CD4-positive, alpha-beta T cell treated with Interleukin-2 at 100 ng/mL for 4 hours (primary cell): ENCODE measurements at regions not wholly inside any gene's neighbourhood (a gene's known extent, or its start where the extent isn't known, plus 50 kb on each side); places are given as distances from the start of the nearest gene placed in this dataset.
A peak's percentile ranks its signal among the peaks of the same experiment; 100 is the strongest.
"Not testable (repeated sequence)": the region's sequence is repeated elsewhere in the genome, so short reads cannot be mapped to it uniquely, and the experiment has no call there.

ENCODE experiments used
- DNase-seq: peaks from one replicate; pipeline ENCODE4 v3.0.0-alpha.2; 2020; ENCODE audit warnings: low spot score

DNA sequence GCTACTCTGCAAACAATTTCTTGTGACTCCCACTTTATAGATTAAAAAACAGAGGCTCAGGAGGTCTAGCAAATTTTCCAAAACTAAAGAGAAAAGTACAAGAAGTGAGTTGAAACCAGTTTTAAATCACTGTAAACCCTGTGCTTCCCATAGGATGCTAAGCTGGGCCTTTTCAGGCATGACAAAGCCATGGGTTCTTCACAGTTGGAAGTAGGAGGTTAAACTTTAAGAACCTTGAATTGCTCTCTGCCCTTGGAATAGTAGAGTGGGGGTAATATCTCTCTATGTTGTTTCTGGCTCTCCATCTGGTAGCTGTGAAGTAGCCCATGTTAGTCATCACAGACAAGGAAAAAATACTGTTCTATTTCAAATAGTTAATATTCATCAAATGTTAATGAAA lies 193.6 kb upstream of the SATB1 start:
- DNase-seq, result no peak

DNA sequence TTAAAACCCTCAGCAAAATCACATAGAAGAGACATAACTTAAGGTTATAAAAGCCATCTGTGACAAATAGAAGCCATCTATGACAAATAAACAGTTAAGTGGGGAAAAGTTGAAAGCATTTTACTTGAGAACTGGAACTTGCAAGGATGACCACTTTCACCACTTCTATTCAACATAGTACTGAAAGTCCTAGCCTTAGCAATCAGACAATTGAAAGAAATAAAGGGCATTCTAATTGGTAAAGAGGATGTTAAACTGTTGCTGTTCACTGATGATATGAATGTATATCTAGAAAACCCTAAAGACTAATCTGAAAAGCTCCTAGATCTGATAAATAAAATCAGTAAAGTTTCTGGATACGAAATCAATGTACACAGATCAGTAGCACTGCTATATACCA lies 186.9 kb upstream of the SATB1 start:
- no peak for DNase-seq

DNA sequence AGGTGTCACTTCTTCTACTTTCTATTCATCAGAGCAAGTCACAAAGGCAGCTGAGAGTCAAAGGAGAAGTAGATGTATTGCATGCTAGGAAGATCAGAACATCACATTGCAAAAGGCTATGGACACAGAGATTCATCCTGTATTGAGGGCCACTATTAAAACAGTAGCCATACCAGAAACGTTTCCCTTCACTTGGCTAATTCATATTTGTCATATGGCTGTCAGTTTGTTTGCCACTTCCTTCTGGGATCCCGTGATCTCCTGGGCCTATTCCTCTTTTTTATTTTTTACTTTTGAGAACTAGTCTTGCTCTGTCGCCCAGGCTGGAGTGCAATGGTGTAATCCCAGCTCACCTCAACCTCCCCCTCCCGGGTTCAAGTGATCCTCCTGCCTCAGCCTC lies 184.0 kb upstream of the SATB1 start:
- no peak for DNase-seq

DNA sequence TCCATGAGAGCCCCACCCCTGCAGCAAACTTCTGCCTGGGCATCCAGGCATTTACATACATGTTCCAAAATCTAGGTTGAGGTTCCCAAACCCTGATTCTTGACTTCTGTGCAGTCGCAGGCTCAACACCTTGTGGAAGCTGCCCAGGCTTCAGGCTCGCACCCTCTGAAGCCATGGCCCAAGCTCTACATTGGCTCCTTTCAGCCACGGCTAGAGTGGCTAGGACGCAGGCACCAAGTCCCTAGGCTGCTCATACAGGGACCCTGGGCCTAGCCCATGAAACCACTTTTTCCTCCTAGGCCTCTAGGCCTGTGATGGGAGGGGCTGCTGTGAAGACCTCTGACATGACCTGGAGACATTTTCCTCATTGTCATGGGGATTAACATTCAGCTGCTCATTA lies 172.8 kb upstream of the SATB1 start:
- DNase-seq, result no peak

DNA sequence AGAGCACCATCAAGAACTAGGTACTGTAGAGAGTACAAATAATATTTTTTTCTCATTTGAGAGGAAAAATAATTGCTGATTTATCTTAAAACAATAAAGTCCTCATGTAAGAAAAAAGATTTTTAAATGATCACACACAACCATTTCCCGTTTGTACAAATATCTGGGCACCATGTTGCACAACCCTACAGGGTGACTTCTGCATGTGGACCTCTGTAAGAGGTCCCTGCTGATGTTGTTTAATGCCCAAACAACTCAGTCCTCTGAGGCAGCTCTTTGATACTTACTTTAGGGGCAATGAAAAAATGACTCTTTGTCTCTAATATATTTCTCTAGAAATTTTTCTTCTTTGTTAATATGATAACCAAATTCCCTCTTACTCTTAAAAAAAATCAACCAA lies 168.1 kb upstream of the SATB1 start:
- DNase-seq, result no peak

DNA sequence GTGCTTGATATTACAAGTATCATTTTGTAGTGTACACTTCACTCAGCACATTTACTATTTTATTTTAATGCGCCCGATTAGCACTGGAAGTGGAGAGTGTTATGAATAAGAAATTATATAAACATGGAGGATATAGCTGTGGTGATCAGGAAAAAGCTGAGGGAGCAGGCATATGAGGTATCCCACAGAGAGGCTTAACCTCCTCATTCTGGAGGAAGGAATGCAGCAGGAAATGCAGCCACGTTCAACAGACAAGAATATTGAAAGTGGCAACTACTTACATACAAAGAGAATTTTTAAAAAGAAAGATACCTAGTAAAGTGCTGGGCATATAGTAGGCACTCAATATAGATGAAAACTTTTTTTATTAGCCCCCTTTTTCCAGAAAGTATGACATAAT lies 166.0 kb upstream of the SATB1 start:
- no peak for DNase-seq

DNA sequence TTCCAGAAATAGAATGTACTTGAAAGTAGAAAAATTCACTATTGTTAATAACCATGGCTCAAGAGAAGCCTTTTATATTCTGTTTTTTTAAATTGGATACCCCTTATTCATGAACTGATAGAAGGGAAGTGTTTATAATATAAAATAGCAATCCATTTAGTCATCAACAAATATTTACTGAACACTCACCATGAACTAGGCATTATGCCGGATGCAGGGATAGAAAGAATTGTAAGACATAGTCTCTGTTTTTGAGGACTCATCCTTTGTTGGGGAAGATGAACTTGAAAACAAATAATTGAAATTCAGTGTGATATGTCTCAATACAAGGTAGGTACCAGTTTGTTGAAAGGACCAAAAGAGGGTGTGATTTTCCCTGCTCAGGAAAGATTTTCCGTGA lies 160.9 kb upstream of the SATB1 start:
- no peak for DNase-seq

DNA sequence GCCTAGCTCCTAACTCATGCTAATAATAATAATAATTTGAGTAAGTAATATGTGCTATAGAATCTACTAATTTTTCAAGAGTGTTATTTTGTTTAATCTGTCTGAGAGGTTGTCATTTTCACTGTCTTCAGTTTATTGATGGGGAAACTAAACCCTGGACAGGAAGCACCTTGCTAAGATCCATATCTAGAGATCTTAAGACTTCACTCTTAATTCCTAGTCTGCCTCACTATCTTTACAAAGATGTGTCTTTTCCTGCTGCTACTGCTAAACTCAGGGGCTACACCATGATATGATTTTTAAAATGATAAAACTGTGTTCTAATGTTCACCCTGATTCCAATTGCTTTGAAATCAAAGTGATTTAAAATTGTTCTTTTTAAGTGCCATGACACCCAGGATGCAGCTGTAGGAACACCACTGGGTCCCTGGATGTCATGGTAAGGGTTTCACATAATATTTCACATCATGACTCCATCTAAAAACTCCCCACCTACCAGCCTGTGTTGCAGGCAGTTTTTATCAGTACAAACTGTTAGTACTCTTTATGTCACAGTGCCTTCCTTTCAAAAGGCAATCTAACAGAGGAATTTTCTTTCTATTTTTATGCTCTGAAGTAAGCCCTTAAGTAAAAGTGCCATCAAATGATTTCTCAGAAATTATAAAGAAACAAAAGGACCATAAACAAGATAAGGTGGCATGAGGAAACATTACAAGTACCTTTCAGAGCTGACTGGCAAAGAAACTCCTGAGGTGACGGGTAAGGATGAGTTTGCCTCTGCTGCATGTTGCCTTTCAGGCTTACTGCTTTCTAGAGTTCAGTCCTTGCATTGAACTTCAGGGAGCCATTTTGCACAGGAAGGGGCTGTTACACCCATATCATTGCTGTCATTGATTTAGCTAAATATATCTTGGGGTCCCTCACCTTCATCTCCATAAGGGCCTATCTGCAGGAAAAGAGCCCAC lies 160.1 kb upstream of the SATB1 start:
- no peak for DNase-seq

DNA sequence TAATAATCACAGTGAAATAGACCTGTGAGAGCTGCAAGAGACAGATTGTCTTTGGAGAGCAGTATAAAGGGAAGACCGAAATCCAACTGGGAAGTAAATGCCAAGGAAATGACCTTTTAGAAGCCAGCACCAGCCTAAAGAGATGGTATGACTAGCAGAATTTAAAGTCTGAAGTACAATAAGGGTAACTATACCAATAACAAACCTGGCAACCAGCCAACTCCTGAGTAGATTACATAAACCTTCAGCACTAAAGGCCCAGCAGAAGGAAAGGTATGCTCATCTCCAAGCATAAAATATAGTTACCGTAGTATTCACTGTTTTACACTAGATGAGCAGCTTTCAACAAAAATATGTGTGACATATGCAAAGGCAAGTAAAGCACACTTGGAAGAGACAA lies 155.1 kb upstream of the SATB1 start:
- DNase-seq, result no peak

DNA sequence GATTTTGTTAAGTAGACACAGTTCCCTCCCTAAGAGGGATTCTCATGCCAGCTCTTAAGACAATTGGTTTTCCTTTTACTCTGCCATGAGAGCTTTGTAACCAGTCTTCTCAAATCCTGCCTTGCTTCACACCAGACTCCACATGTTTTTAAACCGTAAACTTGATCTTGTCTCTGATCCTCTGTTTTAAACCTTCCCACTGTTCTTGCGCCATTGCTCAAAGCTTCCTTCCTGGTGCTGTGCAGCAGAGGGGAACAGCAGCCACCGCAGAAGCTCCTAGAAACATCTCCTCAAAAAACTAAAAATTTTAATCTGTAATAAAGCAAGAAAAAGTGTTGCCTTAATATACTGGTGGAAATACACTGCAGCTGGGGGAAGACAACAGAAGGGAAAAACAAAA lies 154.5 kb upstream of the SATB1 start:
- no peak for DNase-seq

DNA sequence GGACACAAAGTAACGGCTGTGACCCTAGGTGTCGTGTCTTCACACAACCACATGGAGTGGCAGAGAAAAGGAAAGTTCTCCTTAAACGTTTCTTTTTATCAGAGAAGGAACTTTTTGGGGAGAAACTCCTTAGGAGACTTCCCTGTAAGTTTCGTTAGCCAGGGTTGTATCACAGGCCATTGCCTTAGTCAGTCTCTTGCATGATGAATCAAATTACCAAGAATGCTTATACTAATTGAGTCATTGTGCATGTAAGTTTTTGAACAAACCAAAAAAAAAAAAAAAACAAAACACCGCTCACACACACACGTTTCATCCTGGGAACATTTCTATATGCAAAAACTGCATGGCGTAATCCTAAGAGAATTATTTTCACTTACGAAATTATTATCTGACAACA lies 150.4 kb upstream of the SATB1 start:
- no peak for DNase-seq

DNA sequence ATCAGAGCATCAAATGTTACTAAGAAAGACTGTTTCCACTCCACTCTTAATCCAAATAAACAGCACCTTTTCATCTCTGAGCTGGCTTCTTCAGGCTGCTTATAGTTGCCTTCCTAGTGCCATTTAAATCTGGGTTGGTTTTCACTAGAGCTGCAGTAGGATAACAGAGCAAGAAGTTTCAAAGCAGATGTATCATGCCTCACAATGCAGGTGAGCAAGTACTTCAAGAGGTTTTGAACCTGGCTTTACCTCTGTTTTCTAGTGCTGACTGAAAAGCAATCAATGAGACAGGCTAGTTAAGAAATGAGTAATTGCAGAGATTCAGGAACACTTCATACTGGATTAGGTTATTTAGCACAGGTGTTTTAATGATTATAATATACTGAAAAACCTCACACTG lies 147.7 kb upstream of the SATB1 start:
- DNase-seq, result no peak

DNA sequence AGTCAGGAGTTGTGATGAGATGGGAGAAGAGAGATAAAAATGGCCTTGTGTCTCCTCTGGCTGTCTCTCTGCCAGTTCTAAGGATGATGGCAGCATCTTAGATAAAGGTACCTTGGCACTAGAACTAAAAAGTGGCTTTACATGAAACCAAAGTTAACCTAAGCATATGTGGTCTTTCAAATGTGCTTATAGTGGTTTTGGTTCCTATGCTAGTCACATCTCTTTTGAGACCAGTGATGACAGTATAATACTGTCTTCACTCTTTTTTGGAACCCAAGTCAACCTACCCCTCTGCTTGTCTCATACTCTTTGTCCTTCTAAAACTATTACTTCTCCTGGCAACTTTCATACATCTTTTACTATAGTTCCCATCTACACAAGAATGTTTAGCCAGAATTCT lies 142.2 kb upstream of the SATB1 start:
- DNase-seq, result no peak

DNA sequence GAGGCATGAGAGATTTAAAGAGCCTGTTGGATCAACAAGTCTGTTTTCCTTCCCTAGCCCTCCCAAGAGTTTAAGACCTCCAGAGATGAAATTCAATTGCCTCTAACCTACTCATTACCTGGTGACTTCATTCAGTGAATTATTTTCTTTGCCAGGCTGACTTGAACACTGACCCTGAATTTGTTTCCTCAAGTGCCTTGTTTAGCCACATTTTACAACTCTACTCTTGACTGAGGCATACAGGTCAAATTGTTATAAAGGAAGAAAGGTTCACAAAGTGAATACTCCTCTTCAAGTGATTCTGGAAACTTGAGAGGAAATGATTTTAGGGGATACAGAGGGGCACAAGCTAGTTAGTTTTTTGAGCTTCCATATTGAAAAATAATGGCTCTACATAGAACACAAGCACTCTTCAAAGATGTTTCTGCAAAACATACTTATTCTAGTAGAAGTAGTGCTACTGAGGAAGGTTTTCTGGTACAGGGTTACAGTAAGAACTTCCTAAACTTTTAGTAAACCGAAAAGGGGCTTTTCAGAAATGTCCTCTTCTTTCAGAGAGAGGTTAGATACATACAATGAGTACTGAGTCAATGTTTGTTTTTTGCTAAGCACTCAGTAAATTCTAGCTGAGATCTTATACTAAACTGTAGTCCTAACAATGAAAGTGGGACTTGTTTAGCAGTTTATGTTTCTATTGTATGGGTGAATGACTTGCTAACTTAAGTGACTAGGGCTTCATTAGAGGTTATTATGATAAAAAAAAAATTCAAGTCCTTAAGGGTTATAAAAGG lies 137.4 kb upstream of the SATB1 start:
- no peak for DNase-seq

DNA sequence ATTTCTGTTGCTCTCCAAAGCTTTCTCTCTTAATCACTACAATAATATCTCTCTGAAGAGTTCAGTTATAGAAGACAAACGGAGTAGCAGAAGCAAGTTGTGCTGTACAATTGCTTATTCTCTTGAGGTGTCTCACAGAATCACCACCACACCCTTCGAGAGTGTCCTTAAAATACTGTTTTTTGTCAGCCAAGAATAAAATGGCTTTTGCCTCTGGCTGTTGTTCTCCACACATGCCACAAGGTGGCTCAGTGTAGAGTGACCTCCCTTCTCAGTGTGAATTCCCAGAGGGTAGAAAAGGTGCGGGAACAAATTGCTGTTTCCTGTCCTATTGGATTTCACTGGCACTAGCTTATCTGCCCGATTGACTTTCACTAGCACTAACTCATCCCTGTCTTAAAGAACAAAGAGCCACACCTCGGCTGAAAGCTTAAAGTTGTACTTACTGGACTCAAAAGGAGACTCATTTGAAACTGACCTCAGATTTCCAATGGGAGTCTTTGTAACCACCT lies 134.2 kb upstream of the SATB1 start:
- DNase-seq, result peak; percentile 66

DNA sequence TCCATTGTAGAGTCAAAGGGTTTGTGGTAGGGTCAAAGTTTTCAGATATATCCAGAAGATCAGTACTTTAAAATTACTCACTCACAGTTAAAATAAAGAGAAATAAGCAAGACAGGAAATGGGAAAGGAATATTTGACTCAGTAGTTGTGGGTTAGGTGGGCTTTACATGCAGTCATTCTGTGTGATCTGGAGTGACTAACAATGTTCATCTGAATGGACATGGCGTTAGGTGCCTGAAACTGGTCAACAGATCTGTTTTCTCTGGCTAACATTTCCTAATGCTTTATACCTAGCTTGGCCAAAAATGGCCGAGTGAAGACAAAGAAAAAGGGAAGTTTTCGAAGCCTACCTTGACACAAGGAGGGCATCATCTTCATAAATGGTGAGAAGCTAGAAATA lies 133.4 kb upstream of the SATB1 start:
- DNase-seq, result no peak

DNA sequence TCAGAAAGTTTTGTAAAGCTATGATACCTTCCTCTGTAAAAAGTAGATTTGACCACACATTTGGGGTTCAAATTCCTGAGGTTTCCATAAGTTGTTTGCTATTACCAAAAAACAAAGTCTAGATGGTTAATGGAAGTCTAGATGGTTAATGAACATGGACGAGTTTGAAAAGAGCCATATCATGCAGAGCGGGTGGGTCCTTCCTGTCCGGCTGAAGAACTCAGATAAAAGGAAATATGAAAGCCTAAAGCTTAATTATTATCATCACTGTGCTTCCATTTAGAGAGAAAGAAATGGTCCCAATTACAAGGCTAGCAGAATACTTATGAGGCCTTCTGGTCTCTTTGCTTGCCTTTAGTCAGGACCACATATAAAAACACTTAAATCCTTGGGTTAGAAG lies 132.1 kb upstream of the SATB1 start:
- DNase-seq, result no peak

DNA sequence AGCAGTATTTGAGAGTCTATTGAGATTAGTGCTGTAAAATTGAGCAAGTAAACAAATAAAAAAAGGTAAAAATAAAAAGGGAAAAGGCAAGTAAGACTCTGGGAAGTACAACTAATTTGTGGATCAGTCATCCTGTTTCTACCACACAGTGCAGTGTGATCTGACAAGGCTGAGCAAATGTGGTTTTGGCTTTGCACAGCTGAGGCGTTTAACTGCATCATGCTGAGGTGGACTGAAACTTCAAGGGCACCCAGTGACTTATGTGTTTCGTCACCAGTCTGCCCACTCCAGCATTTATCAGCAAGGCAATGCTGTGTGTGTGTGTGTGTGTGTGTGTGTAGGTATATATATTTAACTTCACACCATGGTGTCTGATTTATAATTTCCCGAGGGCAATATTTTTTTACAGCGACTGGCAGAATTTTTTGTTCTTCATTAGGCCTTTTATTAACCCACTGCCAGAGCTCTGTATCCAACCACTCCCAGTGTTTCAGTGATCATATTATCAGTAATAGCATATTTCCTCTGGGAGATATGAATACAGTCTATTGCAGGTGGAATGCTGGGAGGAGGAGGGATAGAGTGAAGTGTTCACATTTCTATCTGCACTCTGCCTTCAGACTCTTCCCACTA lies 131.5 kb upstream of the SATB1 start:
- DNase-seq, result peak; percentile 41

DNA sequence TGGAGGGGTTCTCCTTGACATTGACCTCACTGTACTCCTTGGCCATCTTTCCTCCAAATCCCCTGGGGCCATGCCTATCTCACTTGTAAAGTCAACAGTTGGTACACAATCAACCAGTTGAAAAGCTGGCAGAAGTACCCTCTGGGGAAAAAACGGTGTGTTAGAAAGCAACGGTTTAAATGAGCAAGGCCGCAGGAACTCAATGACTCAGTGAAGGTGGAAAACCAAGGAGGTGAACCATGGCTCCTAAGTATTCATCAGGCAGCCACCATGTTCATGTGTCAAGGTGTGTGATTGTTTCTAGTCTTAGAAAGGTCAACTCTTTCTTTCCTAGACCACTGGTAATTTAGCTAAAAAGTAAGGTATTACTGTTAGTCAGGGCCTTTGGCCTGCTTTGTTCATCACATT lies 130.9 kb upstream of the SATB1 start:
- no peak for DNase-seq

DNA sequence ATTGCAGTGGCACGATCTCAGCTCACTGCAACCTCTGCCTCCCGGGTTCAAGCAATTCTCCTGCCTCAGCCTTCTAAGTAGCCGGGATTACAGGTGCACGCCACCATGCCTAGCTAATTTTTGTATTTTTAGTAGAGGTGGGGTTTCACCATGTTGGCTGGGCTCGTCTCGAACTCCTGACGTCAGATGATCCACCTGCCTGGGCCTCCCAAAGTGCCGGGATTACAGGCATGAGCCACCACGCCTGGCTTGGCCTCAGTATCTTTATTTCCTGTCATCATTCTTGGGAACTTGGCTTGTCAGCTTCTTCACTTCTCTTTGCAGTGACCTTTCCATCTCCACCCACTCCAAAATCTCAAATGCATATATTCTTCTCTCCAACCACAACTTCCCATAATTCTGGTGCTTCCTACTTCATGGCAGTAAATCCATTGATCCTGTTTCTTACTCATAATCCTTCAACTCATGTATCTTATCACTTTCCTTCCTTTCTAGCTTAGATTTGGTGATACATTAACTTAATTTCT lies 127.5 kb upstream of the SATB1 start:
- DNase-seq, result not testable (repeated sequence)

DNA sequence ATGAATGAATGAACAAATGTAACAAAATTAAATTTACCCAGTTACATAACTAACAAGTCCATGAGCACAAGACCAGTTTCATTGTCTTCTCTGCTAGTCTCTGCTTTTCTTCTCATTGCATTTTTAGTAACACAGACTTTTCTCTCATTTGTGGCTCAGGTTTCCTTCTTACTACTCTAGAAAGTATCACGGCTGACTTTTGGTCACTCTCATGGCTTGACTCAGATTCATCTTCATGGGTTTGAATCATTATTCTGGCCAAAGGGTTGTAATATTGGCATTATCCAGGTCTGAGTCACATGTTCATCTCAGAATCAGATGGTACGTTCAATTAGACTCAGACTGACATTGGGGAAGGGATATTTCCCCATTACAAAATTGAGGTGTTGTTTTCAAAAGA lies 121.5 kb upstream of the SATB1 start:
- DNase-seq, result no peak

DNA sequence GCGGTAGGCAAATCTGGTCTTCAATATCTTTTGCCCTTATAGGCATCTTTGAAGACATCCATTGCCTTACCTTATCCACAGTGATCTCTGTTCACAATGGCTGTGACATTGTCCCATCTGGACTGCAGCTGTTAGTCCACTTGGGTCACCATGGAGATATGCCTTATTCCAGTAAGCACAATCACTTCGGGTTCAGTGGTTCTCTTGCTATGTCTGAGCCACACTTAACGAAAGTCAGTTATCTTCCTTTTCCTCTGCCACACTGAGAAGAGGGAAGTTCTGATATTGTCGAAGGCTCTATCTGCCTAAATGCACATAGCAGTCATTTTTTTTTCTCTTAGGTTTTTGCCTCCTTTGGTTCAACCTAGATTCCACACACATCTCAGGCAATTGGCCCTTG lies 119.0 kb upstream of the SATB1 start:
- no peak for DNase-seq
